A673 (cell line): ENCODE measurements at regions not wholly inside any gene's neighbourhood (a gene's known extent, or its start where the extent isn't known, plus 50 kb on each side); places are given as distances from the start of the nearest gene placed in this dataset.

Source experiments
- BruUV-seq: library from RNA; stranded (reverse); fragments of 400-500 nt; replicated peaks from 2 replicates; lab custom pipeline; 2021; lab: Mats Ljungman, UMichigan
- CTCF ChIA-PET: fragments of 300-600 bp; sonication (Branson Sonifier 250); formaldehyde crosslinking; loops from one replicate; lab custom pipeline; 2022; ENCODE audit warnings: antibody characterized with exemption; lab: Charles Lee
- POLR2A ChIA-PET: fragments of 300-600 bp; sonication (Branson Sonifier 250); formaldehyde crosslinking; loops from one replicate; lab custom pipeline; 2022; ENCODE audit warnings: antibody characterized with exemption; ENCODE audit not compliant: low non-redundant PET; lab: Charles Lee
- DNase-seq: peaks from one replicate; pipeline ENCODE4 v3.0.0-alpha.2; 2015; ENCODE audit warnings: low spot score
- H3K27ac ChIP-seq: fragments of 200-600 bp; sonication (generic); 2 replicates; pipeline ENCODE4 v1.5.1; 2016; ENCODE audit warnings: mixed run types, low read depth, mild to moderate bottlenecking, mixed read lengths, antibody characterized with exemption, low read length; ENCODE audit not compliant: poor library complexity, severe bottlenecking
- H3K27me3 ChIP-seq: fragments of 200-600 bp; sonication (generic); replicated peaks from 2 replicates; pipeline ENCODE4 v1.6.1; 2017; ENCODE audit warnings: mixed run types, low read depth, mild to moderate bottlenecking, mixed read lengths, antibody characterized with exemption, low read length; ENCODE audit not compliant: insufficient read depth, poor library complexity
- H3K36me3 ChIP-seq: fragments of 200-600 bp; sonication (generic); 2 replicates; pipeline ENCODE4 v1.6.1; 2016; ENCODE audit warnings: mixed run types, mild to moderate bottlenecking, mixed read lengths, antibody characterized with exemption, low read length; ENCODE audit not compliant: insufficient read depth, poor library complexity, severe bottlenecking
- H3K4me1 ChIP-seq: fragments of 200-600 bp; sonication (generic); 2 replicates; pipeline ENCODE4 v1.6.1; 2017; ENCODE audit warnings: mixed run types, mild to moderate bottlenecking, mixed read lengths, antibody characterized with exemption, low read length; ENCODE audit not compliant: insufficient read depth, poor library complexity, severe bottlenecking
- H3K4me3 ChIP-seq: fragments of 200-600 bp; sonication (generic); 2 replicates; pipeline ENCODE4 v1.5.1; 2016; ENCODE audit warnings: low read depth, mixed run types, mild to moderate bottlenecking, mixed read lengths, low read length; ENCODE audit not compliant: poor library complexity, severe bottlenecking
- H3K9me3 ChIP-seq: fragments of 200-600 bp; sonication (generic); 2 replicates; pipeline ENCODE4 v1.6.1; 2016; ENCODE audit warnings: mixed run types, low read depth, mild to moderate bottlenecking, mixed read lengths, antibody characterized with exemption, low read length; ENCODE audit not compliant: poor library complexity, severe bottlenecking
- EZH2 ChIP-seq: fragments of 200-600 bp; sonication (generic); IDR thresholded peaks from 2 replicates; pipeline ENCODE4 v1.6.1; 2017; ENCODE audit warnings: borderline replicate concordance, low read depth, mild to moderate bottlenecking, mixed read lengths, antibody characterized with exemption, low read length; ENCODE audit not compliant: poor library complexity, severe bottlenecking
- intact Hi-C: fragments of 100-400 bp; cut with micrococcal nuclease; formaldehyde crosslinking; loops from one replicate; pipeline ENCODE4 v1.10.0; 2022; ENCODE audit not compliant: unreplicated experiment
- TF ChIP-seq, protein P1 (sequence below): fragments of 300-800, 200-600 bp; sonication (generic); conservative IDR thresholded peaks from 2 replicates; pipeline ENCODE4 v1.5.1; 2017; ENCODE audit warnings: low read depth, mild to moderate bottlenecking, antibody characterized with exemption, low read length, moderate library complexity, mixed read lengths

DNA sequence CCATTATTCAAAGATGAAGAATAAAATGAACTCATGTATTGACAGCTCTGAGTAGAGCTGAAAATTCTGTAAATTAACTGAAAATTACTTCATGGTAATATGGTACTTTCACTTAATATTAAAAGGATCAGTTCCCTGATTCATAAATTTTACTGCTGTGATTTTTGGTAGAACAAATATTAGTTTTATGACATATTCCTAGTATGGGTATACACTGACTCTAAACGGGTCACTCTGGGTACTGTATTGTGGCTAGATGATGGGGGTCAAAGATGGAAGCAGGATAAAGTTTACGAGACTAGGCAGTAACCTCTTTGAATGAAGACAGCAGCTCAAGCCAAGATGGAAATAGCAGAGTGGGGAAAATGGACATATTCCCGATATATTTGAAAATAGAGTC is 135.5 kb downstream of the NUAK1 start:
- Histone ChIP-seq H3K4me3 (no peak overlapping the region), H3K36me3 (no peaks in the 10 kb centered on the region), H3K4me1 (no peaks in the 10 kb centered on the region), H3K27ac (no peak overlapping the region), H3K27me3 (peaks cover 10% of the 10 kb centered on the region), H3K9me3 (no peaks in the 10 kb centered on the region)
- BruUV-seq = no TSS peak
- ChIA-PET CTCF (no interaction called here), POLR2A (no interaction called here)
- intact Hi-C loops = no loop called here
- DNase-seq = no peak
- TF ChIP-seq, protein P1, sequence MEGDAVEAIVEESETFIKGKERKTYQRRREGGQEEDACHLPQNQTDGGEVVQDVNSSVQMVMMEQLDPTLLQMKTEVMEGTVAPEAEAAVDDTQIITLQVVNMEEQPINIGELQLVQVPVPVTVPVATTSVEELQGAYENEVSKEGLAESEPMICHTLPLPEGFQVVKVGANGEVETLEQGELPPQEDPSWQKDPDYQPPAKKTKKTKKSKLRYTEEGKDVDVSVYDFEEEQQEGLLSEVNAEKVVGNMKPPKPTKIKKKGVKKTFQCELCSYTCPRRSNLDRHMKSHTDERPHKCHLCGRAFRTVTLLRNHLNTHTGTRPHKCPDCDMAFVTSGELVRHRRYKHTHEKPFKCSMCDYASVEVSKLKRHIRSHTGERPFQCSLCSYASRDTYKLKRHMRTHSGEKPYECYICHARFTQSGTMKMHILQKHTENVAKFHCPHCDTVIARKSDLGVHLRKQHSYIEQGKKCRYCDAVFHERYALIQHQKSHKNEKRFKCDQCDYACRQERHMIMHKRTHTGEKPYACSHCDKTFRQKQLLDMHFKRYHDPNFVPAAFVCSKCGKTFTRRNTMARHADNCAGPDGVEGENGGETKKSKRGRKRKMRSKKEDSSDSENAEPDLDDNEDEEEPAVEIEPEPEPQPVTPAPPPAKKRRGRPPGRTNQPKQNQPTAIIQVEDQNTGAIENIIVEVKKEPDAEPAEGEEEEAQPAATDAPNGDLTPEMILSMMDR = no peak
- no peak for TF ChIP-seq EZH2

DNA sequence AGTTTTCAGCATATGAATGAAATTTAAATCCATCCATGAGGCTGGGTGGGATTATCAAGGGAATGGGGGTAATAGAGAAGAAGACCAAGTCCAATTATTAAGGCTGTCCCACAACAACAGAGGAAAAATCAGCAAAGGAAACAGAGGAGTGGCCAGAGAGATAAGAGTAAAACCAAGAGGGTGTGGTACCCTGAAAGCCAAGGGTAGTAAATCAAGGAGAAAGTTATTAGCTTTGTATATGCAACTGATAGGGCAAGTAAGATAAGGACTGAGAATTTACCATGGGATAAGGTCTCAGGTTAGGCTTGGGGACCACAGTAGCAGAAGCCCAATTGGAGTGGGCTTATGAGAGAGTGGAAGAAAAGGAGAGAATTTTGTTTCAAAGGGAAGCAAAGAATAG is 134.5 kb downstream of the NUAK1 start:
- H3K4me1 ChIP-seq = no peaks in the 10 kb centered on the region
- H3K4me3 ChIP-seq = no peak overlapping the region
- intact Hi-C loops = no loop called here
- ChIA-PET CTCF (no interaction called here), POLR2A (no interaction called here)
- H3K36me3 ChIP-seq = no peaks in the 10 kb centered on the region
- H3K27me3 ChIP-seq = peaks cover 5% of the 10 kb centered on the region
- H3K9me3 ChIP-seq = no peaks in the 10 kb centered on the region
- no TSS peak for BruUV-seq
- H3K27ac ChIP-seq = no peak overlapping the region
- no peak for DNase-seq
- TF ChIP-seq EZH2 = no peak
- TF ChIP-seq, protein P1 = no peak

DNA sequence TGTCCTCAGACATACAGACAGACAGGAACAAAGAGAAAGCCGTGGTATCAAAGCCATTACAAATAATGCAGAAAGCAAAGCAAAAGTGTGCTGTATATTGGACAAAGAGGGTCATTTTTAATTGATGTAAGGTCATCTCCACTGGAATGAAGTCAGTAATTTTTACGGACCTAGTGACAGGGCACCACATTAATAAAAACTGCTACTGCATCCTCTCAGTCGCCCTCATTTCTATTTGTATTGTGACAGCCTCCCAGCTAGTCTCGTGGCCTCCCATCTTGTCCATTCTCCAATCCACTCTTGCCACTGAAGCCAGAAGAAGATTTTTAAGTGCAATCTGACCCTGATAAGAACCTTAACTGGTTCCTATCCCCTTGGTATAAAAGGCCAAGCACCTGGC is 132.4 kb downstream of the NUAK1 start:
- CTCF ChIA-PET = no interaction called here
- H3K27me3 ChIP-seq = peaks cover 1% of the 10 kb centered on the region
- H3K27ac ChIP-seq = no peak overlapping the region
- intact Hi-C loops = no loop called here
- no peak overlapping the region for H3K4me3 ChIP-seq
- TF ChIP-seq EZH2 = no peak
- TF ChIP-seq, protein P1 = no peak
- POLR2A ChIA-PET = no interaction called here
- no TSS peak for BruUV-seq
- no peaks in the 10 kb centered on the region for H3K9me3 ChIP-seq
- no peak for DNase-seq
- no peaks in the 10 kb centered on the region for H3K4me1 ChIP-seq
- no peaks in the 10 kb centered on the region for H3K36me3 ChIP-seq
